ENCODE measurements at regions not wholly inside any gene's neighbourhood (a gene's known extent, or its start where the extent isn't known, plus 50 kb on each side); places are given as distances from the start of the nearest gene placed in this dataset.

DNA sequence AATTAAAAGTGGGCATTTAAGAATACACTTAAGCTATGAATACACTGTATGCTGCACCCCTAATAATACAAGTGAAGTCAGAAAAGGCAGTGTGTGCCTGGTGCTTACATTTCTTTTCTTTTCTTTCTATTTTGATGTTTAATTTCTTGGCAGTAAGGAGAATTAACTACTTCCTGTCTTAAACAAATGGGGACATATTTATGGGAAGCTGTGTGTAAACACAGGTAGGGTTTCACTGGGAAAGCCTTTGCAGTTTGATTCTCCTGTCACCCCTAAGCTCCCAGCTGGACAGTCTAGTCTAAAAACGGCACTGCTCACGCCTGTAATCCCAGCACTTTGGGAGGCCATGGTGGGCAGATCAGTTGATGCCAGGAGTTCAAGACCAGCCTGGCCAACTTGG is 146.0 kb downstream of the MIS18A start:
- no peak for DNase-seq

DNA sequence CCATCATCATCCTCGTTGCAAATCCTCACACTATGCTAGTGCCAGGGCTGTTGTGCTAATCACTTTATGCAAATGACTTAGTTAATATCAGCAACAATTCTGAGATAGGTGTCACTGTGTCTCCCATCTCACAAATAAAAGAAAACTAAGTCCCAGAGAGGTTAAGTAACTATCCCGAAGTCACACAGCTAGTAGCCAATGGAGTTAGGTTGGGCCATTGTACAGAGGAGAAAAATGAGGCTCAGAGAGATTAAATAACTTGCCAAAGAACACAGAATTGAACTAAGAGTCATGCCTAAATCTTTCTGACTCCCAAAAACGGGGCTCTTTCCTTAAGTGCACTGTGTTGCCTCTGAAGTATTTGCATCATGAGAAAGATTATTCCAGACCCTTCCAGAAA is 146.4 kb downstream of the MIS18A start:
- no peak for DNase-seq

DNA sequence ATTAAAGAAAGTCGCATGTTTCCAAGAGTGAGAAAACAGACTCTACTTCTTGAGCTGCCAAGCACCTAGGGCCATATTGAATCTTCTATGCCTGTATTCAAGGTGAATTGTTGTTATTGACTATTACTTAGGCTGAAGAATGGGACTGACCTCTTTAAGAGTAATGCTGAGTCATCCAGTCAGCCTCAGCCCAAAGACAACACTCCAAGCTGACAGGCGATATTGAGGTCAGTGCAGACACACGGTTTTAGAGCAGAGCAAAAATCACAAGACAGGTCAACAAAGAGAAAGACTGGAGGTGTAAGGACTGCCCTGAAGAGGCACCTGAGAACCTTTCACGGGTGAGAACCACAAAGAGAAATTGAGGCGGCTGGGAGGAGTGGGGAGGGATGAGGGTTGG is 146.9 kb downstream of the MIS18A start:
- DNase-seq, result no peak

DNA sequence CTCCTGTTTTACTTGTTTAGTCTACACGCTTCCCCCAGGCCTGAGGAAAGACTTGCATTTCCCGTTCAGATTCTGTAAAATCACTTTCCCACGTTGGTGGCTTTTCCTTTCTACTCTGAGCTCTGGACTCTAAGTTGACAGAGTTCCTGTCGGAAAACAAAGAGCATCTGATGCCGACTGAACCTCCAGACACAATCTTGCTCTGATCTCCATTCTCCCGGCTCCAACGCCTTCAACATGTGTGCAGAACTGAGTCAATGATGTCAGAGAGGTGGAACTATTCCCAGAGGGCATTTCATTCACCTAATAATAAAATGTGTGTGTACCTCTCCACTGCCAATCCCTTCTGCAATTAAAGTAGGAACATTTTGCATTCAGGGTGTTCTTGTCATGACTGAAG is 147.7 kb downstream of the MIS18A start:
- DNase-seq, result no peak

DNA sequence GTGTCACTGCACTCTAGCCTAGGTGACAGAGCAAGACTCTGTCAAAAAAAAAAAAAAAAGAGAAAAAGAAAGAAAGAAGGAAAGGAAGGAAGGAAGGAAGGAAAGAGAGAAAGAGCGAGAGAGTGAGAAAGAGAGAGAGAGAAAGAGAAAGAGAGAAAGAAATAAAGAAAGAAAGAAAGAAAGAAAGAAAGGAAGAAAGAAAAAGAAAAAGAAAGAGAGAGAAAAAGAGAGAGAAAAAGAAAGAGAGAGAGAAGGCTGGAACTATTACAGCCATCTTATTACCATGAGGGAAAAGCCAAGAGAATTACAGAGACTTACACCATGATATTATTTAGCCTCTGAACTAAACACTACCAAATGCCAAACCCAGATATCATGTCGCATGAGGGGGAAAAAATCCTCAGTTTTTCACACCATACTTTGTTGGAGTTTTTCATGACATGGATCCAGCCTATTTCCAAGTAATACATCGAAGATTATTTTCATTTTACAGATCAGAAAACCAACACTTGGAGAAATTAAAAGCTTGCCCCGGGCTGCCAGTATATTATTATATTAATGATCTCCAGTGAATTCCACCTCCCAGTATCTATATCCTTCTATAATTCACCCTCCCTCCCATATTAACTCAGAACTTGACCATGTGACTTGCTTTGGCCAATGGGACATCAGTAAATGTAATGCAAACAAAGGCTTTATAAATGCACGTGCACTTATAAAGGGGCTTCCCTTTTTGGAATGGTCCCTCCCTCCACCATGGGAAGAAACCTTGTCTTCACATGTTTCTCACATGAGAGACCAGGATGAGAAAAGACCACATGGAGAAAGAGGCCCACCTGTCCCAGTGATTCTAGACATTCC is 148.6 kb downstream of the MIS18A start:
- no peak for DNase-seq

DNA sequence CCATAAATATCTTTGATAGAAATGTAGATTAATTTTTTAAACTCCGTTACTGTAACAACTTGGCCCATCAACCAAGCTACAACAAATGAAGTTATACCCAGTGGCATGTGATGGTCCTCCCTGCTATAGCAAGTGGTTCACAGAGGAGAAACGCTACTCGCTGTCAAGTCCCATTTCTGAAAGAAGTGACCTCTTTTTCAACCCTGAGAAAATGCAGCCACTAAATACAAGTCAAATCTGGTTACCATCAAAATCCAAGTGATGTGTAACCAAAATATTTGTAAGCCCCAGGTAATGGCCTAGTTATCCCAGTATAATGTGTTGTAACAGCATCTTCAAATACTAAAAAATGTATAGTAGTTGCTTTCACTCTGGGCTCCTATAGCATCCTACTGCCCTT is 151.8 kb downstream of the MIS18A start:
- no peak for DNase-seq

DNA sequence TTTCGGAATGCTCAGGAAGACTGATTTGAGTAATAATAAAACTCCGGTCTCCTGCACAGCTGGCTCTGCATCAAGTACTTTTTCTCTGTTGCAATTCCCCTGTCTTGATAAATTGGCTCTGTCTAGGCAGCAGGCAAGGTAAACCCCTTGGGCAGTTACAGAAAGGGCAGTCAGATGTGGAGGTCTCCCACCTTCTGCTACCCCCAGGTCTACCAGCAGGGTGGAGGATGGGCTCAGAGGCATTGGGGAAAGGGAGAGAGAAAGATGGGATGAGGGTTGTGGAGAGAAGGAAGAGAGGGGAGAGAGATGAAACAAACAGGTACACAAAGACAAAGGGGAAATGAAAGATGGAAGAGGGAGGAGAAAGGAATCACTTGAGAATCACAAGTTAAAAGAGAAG is 156.8 kb downstream of the MIS18A start:
- no peak for DNase-seq

DNA sequence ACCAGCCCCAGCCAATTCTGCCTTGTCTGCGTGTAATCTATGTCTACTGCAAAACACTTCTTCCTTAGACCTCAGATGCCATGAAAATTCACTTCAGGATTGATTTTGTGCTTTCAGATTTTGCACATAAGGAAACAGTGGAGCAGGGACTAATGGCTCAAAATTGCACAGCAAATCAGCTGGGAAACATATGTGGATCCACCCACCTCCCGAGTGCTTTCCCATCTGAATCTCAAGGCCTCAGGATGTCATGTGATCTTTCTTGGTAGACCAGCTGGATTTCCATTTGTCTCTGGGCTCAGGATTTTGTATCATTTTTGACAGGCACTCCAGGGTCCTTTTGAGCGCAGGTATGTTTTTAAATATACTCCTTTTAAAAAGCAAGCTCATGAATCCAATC is 158.6 kb downstream of the MIS18A start:
- DNase-seq, result no peak

DNA sequence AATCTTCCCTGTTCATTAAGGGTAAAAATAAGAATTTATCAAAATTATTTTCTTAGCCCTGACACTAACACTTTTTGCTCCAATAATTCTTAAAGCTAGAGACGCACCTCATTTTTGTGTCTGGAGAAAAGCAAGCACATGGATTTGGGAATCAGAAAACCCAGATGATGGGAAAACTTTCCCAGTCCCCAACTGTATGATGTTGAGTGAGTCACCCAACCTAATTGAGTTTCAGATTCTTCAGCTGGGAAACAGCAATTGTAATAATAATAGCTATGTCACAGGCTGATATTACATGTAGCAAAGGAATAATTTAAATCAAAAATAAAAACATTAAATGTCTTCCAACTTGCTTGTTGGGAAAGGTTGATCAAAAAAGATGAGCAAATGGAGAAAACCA is 159.0 kb downstream of the MIS18A start:
- no peak for DNase-seq

DNA sequence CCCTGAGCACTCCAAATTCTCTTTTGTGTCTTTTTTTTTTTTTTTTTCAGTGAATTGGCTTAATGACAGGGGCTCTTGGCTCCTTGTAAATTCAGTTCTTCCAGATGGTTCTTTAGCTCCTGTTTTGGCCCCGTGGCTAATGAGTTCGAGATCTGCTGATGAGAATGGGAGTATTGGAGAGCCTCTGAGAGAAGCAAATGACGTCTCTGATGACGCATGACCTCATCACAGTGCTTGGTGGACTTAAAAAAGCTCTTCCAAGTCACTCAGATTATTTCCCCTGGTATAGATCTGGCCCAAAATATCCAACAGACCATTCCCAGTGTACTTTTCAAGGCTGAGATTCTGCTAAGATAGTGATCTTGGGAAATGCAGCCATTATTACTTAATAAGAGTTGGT is 159.5 kb downstream of the MIS18A start:
- no peak for DNase-seq

DNA sequence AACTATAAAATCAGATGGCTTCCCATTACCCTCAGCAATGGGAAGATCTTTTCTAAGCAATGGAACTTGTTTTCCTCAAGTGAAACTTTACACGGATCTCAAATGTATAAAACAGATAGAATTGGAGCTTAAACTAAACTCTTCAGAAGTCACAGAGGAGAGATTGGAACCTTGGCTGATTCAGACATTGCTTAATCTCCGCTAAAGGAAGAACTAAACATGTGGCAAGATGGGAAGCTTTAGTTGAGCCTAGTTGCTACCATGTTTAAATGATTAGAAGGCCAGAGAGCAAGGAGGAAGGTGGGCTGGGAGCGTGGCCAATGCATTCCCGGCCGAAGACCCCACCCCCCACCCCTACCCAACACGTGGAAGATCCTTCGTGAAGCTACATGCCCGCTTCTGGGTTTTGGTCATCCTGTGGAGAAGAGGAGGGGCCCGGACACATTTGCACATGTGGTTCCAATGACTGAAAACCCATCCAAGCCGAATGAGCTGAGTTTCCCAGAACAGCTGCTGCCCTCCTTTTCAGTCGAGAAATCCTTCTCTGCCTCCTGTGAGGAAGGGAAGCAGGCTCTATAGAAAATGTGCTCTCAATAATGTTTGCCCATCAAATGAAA is 164.3 kb downstream of the MIS18A start:
- no peak for DNase-seq

DNA sequence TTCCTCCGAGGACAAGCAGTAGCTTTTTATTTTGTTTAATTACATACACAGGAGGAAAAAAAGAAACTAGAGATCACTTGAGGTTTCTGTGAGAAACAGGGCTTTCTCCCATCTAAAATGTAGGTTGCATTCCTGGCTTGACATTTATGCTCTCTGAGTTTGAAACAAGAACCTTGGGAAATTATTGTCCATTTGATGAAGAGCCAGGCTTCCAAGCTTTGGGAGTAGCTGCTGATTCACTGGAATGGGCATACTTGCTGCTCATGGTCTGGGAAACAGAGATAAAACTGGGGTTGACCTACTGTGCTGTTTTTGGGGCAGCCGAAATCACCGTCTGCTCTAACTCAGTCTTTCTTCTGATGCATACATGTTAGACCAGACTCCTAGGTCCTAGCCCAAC is 165.4 kb downstream of the MIS18A start:
- no peak for DNase-seq

DNA sequence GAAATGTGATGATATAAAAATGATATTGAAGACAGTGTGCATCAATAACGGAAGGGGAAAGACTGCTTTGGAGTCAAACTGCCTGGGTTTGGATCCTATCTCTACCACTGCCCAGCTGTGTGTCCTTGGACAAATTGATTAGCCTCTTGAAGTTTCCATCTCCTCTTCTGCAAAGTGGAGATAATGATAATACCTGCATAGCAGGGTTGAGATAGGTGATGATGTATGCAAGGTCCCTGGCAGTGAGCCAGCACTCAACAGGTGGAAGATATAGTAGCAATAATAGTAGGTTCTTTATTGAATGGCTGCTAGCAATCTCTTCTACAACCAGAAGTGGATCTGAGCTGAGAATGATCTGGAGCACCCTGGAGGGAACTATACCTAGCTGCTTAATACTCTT is 166.7 kb downstream of the MIS18A start:
- DNase-seq, result no peak

DNA sequence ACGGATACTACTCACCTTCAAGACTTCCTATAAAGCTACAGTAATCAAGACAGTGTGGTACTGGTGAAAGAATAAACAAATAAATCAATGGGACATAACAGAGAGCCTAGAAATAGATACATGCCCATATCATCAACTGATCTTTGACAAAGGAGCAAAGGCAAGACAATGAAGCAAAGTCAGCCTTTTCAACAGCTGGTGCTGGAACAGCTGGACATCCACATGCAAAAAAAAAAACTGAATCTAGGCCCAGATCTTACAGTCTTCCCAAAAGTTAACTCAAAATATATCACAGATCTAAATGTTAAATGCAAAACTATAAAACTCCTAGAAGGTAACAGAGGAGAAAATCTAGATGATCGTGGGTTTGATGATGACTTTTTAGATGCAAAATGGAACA is 170.3 kb downstream of the MIS18A start:
- DNase-seq, result no peak

DNA sequence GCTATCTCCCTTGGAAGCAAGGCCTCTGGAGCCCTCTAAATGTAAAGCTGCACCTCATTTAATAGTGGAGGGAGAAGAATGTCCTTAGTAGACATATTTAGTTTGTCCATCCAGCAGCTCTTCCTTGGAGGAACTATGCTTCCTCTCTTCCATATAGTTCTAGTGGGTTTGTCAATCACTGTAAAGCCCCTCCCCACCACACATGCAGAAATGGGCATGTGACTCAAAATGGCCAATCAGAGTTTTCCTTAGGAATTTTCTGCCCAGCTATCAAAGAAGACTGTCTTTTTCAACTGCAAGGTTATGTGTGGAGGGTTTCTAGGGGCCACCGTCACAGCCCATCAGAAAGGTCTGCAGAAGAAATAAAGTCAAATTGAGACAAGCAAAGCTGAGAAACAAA is 175.5 kb downstream of the MIS18A start:
- DNase-seq, result peak; percentile 31

DNA sequence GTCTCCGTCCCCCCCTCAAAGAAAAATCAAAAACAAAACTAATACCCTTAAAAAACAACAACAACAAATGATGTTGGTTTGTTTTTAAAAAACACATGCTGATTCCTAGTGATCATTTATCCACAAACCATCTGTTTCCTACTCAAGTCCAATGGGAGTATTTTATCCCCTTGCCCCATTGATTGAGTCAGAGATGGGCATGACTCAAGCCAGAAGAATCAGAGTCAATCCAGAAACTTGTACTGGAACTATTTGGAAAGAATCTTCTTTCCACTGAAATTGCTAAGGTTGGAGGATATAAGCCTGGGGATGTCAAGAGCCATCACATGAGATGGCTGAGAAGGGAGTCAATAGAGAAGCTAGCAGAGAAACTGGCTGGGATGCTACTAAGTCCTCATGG is 176.4 kb downstream of the MIS18A start:
- no peak for DNase-seq

DNA sequence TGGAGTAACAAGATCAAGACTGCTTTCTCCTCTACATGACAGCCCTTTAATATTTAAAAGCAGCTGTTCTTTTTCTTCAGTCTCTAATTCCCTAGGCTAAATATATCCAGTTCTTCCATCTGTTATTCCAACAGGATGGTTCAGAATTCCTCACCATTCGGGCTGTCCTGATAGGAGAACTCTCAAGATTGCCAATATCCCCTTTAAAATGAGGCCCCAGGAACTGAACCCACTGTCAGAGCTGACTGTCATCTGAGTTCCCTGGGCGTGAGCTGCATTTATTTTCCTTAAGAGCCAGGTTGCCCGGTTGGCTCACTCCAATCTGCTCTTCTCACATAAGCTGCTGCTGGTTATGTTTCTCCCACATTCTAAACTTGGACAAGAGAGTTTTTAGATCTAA is 177.6 kb downstream of the MIS18A start:
- peak; percentile 68 for DNase-seq

DNA sequence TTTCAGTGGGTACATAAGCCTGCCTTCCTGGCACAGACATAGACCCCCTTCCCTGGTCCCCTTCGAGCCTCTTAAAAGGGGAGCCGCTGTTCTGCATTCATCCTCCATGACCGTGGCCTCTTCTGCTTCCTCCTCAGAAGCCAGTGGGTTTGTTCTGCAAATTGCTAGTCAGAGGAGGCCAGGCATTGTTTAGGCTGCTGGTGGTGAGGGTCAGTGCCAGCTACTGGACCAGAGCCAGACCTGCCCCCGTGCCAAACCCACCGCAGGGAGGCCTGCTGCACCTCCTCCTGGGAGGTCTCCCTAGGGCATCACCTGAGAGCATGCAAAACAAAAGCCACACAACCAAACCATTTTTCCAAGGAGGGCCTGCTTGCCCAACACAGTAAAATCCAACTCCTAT is 178.4 kb downstream of the MIS18A start:
- no peak for DNase-seq

DNA sequence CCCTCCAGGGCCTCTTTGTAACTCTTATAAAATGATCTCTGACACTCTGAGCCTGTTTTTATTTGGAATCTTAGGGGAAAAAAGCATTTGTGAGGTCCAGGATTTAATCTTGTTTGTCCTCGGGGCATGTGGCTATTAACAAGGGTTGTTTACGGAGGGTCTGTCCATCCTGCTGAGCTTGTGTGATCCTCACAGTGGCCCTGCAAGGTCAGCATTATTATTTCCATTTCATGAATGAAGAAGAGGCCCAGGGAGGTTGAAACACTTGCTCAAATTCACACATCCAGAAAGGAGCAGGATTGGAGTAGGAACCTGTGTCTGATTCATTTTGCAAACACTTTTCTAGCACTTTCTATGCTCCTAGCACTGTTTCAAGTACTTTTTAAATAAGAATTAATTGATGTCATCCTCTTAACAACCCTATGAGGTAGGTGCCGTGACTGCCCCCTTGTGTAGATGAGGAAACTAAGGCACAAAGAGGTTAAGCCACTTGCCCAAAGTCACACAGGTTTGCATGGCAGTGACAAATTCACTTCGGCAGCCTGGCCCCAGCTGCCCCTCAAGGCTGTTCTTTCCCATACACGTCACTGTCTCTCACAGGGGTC is 178.9 kb downstream of the MIS18A start:
- DNase-seq, result peak; percentile 50

DNA sequence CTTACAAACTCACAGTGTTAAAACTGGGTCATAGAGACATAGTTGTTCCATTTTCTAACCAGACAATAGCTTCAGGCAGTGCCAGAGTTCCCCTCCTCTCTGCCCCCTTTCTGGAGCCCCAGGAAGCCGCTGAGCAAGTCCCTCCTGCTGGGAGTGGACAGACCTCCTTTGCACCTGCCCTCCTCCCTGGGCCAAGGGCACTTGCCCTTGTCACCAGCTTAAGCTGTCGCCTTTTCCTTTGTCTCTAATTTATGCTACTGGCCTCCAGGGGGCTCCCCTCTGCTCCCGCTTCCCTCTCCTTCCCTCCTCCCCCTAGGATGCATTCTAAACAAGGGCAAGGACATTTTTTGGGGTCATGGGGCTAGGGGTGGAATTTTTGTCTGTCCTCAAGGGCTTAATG is 182.4 kb downstream of the MIS18A start:
- DNase-seq, result peak; percentile 91

DNA sequence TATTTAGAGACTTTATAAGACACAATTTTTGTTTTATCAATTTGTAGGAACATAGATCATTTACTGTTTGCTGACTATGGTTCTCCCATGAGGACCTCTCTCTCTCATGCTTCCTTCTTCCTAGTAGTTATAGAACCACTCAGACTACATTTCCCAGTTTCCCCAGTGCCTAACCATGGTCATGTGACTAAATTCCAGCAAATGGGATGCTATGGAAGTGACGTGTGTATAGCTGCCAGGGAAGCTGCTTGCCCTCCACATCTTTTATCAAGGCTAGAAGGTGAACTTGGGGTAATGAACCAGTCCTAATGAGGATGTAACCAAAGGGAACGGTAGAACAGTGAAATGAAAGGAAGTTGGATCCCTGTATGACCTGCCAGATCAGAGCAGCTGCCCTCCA is 184.0 kb downstream of the MIS18A start:
- DNase-seq, result peak; percentile 60

DNA sequence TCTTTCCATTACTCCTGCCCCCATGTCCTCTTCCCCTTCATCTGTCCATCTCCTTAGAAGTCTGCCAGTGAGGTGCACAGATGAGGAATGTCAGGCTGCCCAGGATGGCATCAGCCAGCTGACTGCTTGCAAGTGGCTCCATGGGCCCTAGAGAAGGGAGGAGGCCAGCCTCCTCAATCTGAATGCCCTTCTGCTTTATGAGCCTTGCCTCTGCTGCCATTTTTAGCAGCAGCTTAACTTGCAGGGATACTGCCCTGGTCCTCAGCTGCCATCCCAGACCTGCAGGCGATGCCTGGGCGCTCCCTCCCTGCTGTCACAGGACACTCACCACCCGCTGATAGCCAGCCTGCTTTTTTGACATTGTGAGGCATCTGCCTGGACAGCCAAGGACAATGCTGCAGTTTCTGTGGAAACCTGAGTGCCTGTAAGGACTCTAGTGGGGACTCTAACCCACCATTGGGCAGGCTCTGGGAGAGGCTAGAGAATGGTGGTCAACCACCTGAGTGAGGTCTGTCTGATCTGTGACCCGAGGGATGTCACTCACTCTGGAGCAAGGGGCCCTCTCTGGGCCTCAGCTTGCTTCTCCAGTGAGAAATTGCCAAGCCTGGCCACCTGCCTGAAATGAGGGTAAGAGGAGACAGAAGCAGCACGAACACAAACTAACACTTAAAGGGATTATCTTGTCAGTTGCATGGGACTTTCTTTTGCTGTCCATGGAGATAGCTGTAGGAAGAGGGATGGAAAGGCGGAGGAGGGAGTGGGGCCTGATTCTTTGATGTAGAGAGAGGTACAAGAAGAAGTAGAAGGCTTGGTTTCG is 185.0 kb downstream of the MIS18A start:
- DNase-seq, result peak; percentile 12

DNA sequence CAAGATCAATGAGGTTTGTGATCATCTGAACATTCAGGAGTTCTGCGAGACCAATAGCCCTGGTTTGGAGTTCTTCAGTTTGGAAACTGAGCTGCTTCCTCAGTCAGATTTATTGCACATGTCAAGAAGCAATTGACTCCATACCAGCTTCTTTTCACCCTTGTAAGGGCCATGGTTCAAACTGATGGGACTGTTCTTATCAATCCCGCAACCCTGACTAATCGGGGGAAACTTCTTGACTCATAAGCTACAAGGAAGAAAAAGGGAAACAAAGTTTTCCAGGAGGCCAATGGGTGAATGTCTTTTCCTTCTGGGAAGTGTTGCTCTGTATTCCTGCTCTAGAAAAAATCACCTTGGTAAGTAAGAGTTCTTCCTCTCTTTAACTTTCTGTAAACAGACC is 187.9 kb downstream of the MIS18A start:
- no peak for DNase-seq

DNA sequence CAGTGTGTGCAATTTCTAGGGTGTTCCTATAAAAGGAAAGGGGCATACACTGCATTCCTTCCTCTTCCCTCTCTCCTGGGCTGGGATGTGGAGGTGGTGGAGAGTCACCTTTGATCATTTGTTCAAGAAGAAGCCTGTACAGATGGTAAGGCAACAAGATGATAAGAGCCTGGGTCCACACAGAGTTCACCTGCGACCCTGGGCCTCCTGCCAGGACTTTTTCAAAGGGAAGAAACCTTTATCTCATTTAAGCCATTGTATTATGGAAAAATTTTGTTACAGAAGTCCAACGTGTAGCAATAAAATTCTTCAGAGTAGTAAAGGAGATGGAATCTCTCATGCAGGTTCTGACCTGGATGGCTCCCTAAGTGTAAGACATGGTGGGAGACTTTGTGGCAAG is 189.1 kb downstream of the MIS18A start:
- peak; percentile 37 for DNase-seq

Measured in NCI-H82 (cell line).